ENCODE measurements at regions not wholly inside any gene's neighbourhood (a gene's known extent, or its start where the extent isn't known, plus 50 kb on each side); places are given as distances from the start of the nearest gene placed in this dataset.
"Not testable (repeated sequence)": the region's sequence is repeated elsewhere in the genome, so short reads cannot be mapped to it uniquely, and the experiment has no call there.

- DNase-seq (ENCODE audit: low read depth in 2 of 2) = no peak
Observed at GRCh38 chr12:124706363-124706762, 139.0 kb upstream of the NCOR2 start.

GRCh38 chr12:124705545-124706138, 138.2 kb upstream of the NCOR2 start:
- no peak for DNase-seq (ENCODE audit: low read depth in 2 of 2)

GRCh38 chr12:124704619-124705018, 137.2 kb upstream of the NCOR2 start:
- DNase-seq (ENCODE audit: low read depth in 2 of 2) = no peak

- DNase-seq (ENCODE audit: low read depth in 2 of 2) = no peak
Observed at GRCh38 chr12:124703856-124704255, 136.4 kb upstream of the NCOR2 start.

- no peak for DNase-seq (ENCODE audit: low read depth in 2 of 2)
Observed at GRCh38 chr12:124702736-124703135, 135.3 kb upstream of the NCOR2 start.

- DNase-seq (ENCODE audit: low read depth in 2 of 2) = no peak
Observed at GRCh38 chr12:124700810-124701592, 133.6 kb upstream of the NCOR2 start.

- DNase-seq (ENCODE audit: low read depth in 2 of 2) = no peak
Observed at GRCh38 chr12:124699909-124700308, 132.5 kb upstream of the NCOR2 start.

- no peak for DNase-seq (ENCODE audit: low read depth in 2 of 2)
Observed at GRCh38 chr12:124698998-124699305, 131.5 kb upstream of the NCOR2 start.

GRCh38 chr12:124698211-124698997, 131.0 kb upstream of the NCOR2 start:
- no peak for DNase-seq (ENCODE audit: low read depth in 2 of 2)

- DNase-seq (ENCODE audit: low read depth in 2 of 2) = not testable (repeated sequence)
Observed at GRCh38 chr12:124697722-124698121, 130.3 kb upstream of the NCOR2 start.

- no peak for DNase-seq (ENCODE audit: low read depth in 2 of 2)
Observed at GRCh38 chr12:124696693-124697476, 129.5 kb upstream of the NCOR2 start.

GRCh38 chr12:124695861-124696260, 128.4 kb upstream of the NCOR2 start:
- DNase-seq (ENCODE audit: low read depth in 2 of 2) = no peak

- DNase-seq (ENCODE audit: low read depth in 2 of 2) = no peak
Observed at GRCh38 chr12:124694846-124695497, 127.6 kb upstream of the NCOR2 start.

- no peak for DNase-seq (ENCODE audit: low read depth in 2 of 2)
Observed at GRCh38 chr12:124694250-124694649, 126.8 kb upstream of the NCOR2 start.

GRCh38 chr12:124693111-124693723, 125.8 kb upstream of the NCOR2 start:
- no peak for DNase-seq (ENCODE audit: low read depth in 2 of 2)

- no peak for DNase-seq (ENCODE audit: low read depth in 2 of 2)
Observed at GRCh38 chr12:124692443-124692842, 125.0 kb upstream of the NCOR2 start.

GRCh38 chr12:124691429-124691828, 124.0 kb upstream of the NCOR2 start:
- DNase-seq (ENCODE audit: low read depth in 2 of 2) = no peak

GRCh38 chr12:124689631-124690030, 122.2 kb upstream of the NCOR2 start:
- DNase-seq (ENCODE audit: low read depth in 2 of 2) = no peak

- no peak for DNase-seq (ENCODE audit: low read depth in 2 of 2)
Observed at GRCh38 chr12:124688356-124688992, 121.1 kb upstream of the NCOR2 start.

- DNase-seq (ENCODE audit: low read depth in 2 of 2) = peak in 1 of 2 experiments; percentile 6
Observed at GRCh38 chr12:124687917-124688316, 120.5 kb upstream of the NCOR2 start.
